Upper lobe of left lung (tissue), 6 donors: ENCODE measurements at regions not wholly inside any gene's neighbourhood (a gene's known extent, or its start where the extent isn't known, plus 50 kb on each side); places are given as distances from the start of the nearest gene placed in this dataset.

ENCODE experiments used
- ATAC-seq, 2 donors: fragments of 200-7000 bp; cut with Tn5 transposase; one replicate each; pipeline ENCODE4 v1.9.1; 2022; ENCODE audit warnings: mild to moderate bottlenecking in 2 of 2, moderate library complexity in 2 of 2; ENCODE audit not compliant: low FRiP score in 2 of 2
- DNase-seq, 2 donors: peaks; one replicate each; pipeline ENCODE4 v3.0.0-alpha.2; 2019 to 2020
- H3K27ac ChIP-seq, 4 donors: fragments of 200-600 bp; sonication (generic); one replicate each; pipeline ENCODE4 v1.5.1; 2016 to 2019
- H3K27me3 ChIP-seq, 4 donors: fragments of 200-600 bp; sonication (generic); one replicate each; pipeline ENCODE4 v1.5.1; 2017 to 2019
- H3K36me3 ChIP-seq, 4 donors: fragments of 200-600 bp; sonication (generic); one replicate each; pipeline ENCODE4 v1.5.1; 2016 to 2019
- H3K4me1 ChIP-seq, 4 donors: fragments of 200-600 bp; sonication (generic); one replicate each; pipeline ENCODE4 v1.5.1; 2018 to 2019
- H3K4me3 ChIP-seq, 4 donors: fragments of 200-600 bp; sonication (generic); one replicate each; pipeline ENCODE4 v1.5.1; 2017 to 2019; ENCODE audit warnings: mild to moderate bottlenecking in 2 of 4, moderate library complexity in 1 of 4
- H3K9me3 ChIP-seq, 4 donors: fragments of 200-600 bp; sonication (generic); one replicate each; pipeline ENCODE4 v1.5.1; 2018 to 2019
- EP300 ChIP-seq, 4 donors: sonication (generic); formaldehyde crosslinking; IDR thresholded peaks; one replicate each; pipeline ENCODE4 v1.5.1; 2017; ENCODE audit warnings: antibody characterized with exemption in 4 of 4, control low read depth in 2 of 4
- POLR2A ChIP-seq, 4 donors: fragments of 450-650 bp; IDR thresholded peaks; one replicate each; pipeline ENCODE4 v1.5.1; 2016 to 2017; ENCODE audit warnings: antibody characterized with exemption in 4 of 4, mild to moderate bottlenecking in 2 of 4
- POLR2AphosphoS5 ChIP-seq, 2 donors: sonication (generic); formaldehyde crosslinking; IDR thresholded peaks; one replicate each; pipeline ENCODE4 v1.5.1; 2017; ENCODE audit warnings: antibody characterized with exemption in 2 of 2
- WGBS, 2 donors: methylation state at CpG; one replicate each; pipeline ENCODE4 v1.1.5; 2017 to 2018; 5-methylcytosine and 5-hydroxymethylcytosine counted together
- TF ChIP-seq, protein P1 (sequence below), 6 experiments: fragments of 450-650 bp in 4 of 6; fragments of 200-600 bp in 2 of 6; sonication (generic) in 2 of 6; IDR thresholded peaks; one replicate each; pipeline ENCODE4 v1.5.1; 2016 to 2019; ENCODE audit warnings: antibody characterized with exemption in 6 of 6
- donor health status: DM: no; HTN: no; CAD: no; lungs with moderate emphysema.
- donor health status: DM: no; HTN: yes; CAD: no; lungs with severe emphysema.

DNA sequence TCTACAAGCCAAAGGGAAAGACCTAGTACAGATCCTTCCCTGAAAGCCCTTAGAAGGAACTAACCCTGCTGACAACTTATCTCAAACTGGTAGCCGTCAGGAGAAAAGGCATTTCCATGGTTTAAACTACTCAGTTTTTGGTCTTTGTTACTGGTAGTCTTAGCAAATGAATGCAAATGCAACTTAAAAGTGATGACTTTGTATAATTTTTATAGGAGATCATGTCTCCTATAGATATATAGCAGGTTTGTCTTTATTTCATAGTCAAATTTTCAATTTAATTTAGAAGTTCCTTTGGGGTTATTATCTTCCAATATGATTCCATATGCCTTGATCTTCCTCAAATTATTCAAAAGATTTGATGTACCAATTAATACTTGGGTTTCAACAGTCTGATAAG is 1173.0 kb upstream of the CNTN5 start:
- no peak for ATAC-seq
- no peak for DNase-seq
- Histone ChIP-seq H3K4me3 (no peak overlapping the region), H3K4me1 (no peaks in the 10 kb centered on the region), H3K9me3 (no peaks in the 10 kb centered on the region), H3K27ac (no peak overlapping the region), H3K36me3 (no peaks in the 10 kb centered on the region), H3K27me3 (no peaks in the 10 kb centered on the region)
- 86 to 94% methylated on average over 1 of the region's 1 CpG for WGBS, 2 donors
- TF ChIP-seq POLR2AphosphoS5 (IDR thresholded peaks at IDR 0.05) (no peak), POLR2A (IDR thresholded peaks at IDR 0.05) (no peak), EP300 (IDR thresholded peaks at IDR 0.05) (no peak)
- TF ChIP-seq, protein P1, sequence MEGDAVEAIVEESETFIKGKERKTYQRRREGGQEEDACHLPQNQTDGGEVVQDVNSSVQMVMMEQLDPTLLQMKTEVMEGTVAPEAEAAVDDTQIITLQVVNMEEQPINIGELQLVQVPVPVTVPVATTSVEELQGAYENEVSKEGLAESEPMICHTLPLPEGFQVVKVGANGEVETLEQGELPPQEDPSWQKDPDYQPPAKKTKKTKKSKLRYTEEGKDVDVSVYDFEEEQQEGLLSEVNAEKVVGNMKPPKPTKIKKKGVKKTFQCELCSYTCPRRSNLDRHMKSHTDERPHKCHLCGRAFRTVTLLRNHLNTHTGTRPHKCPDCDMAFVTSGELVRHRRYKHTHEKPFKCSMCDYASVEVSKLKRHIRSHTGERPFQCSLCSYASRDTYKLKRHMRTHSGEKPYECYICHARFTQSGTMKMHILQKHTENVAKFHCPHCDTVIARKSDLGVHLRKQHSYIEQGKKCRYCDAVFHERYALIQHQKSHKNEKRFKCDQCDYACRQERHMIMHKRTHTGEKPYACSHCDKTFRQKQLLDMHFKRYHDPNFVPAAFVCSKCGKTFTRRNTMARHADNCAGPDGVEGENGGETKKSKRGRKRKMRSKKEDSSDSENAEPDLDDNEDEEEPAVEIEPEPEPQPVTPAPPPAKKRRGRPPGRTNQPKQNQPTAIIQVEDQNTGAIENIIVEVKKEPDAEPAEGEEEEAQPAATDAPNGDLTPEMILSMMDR (IDR thresholded peaks at IDR 0.05) = no peak

DNA sequence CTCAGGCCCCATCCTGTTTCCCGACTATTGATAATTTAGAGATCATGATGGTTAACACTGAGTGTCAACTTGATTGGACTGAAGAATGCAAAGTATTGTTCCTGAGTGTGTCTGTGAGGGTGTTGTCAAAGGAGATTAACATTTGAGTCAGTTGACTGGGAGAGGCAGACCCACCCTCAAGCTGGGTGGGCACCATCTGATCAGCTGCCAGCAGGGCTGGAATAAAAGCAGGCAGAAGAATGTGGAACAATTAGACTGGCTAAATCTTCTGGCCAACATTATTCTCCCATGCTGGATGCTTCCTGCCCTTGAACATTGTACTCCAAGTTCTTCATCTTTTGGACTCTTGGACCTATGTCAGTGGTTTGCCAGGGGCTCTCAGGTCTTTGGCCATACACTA is 1170.0 kb upstream of the CNTN5 start:
- Histone ChIP-seq H3K4me3 (no peak overlapping the region), H3K27me3 (no peaks in the 10 kb centered on the region), H3K4me1 (no peaks in the 10 kb centered on the region), H3K27ac (no peak overlapping the region), H3K9me3 (no peaks in the 10 kb centered on the region), H3K36me3 (no peaks in the 10 kb centered on the region)
- ATAC-seq (no peak), DNase-seq (no peak)
- TF ChIP-seq POLR2A (IDR thresholded peaks at IDR 0.05) (no peak), POLR2AphosphoS5 (IDR thresholded peaks at IDR 0.05) (no peak), EP300 (IDR thresholded peaks at IDR 0.05) (no peak)
- TF ChIP-seq, protein P1 (IDR thresholded peaks at IDR 0.05) = no peak
- WGBS, 2 donors = 43 to 67% methylated on average over 1 of the region's 1 CpG

DNA sequence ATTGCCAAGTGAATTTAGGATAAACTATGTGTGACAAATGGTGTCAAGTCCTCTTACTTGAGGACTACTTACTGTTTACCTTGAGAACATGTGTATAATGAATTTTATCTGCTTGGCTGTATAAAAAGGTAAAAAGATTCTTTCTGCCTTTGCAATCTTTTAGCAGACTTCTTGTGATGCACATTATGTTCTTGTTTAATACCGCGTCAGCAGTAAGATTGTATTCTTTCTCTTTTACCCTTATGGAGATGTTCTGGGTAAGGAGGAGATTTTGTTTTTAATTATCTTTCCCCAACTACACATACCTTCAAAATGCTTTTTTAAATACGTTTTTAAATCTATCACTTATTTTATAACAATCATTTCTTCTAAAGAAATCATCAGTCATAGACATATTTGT is 1166.4 kb upstream of the CNTN5 start:
- no peak for ATAC-seq
- TF ChIP-seq, protein P1 (IDR thresholded peaks at IDR 0.05) = no peak
- TF ChIP-seq POLR2AphosphoS5 (IDR thresholded peaks at IDR 0.05) = no peak
- TF ChIP-seq POLR2A (IDR thresholded peaks at IDR 0.05) = no peak
- TF ChIP-seq EP300 (IDR thresholded peaks at IDR 0.05) = no peak
- H3K36me3 ChIP-seq = no peaks in the 10 kb centered on the region
- WGBS, 2 donors = 78 to 88% methylated on average over 3 of the region's 3 CpGs
- no peak overlapping the region for H3K27ac ChIP-seq
- no peak for DNase-seq
- H3K4me1 ChIP-seq = no peaks in the 10 kb centered on the region
- no peak overlapping the region for H3K4me3 ChIP-seq
- H3K27me3 ChIP-seq = no peaks in the 10 kb centered on the region
- H3K9me3 ChIP-seq = no peaks in the 10 kb centered on the region

DNA sequence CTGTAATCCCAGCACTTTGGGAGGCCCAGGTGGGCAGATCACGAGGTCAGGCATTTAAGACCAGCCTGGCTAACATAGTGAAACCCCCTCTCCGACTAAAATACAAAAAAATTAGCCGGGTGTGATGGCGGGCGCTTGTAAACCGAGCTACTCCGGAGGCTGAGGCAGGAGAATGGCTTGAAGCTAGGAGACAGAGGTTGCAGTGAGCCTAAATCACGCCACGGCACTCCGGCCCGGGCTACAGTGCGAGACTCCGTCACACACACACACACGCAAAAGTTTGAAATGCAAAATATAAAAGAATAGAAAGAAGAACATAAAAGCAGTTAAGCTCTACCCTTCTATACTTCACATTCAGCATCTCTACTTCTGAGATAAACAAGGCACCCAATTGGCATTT is 1165.9 kb upstream of the CNTN5 start:
- TF ChIP-seq, protein P1 (IDR thresholded peaks at IDR 0.05) = no peak
- TF ChIP-seq POLR2AphosphoS5 (IDR thresholded peaks at IDR 0.05) (no peak), EP300 (IDR thresholded peaks at IDR 0.05) (no peak), POLR2A (IDR thresholded peaks at IDR 0.05) (no peak)
- WGBS, 2 donors = 87% methylated on average over 14 of the region's 14 CpGs
- H3K9me3 ChIP-seq = no peaks in the 10 kb centered on the region
- DNase-seq (peak in 1 of 2 donors; percentile 47), ATAC-seq (no peak)
- no peak overlapping the region for H3K4me3 ChIP-seq
- no peaks in the 10 kb centered on the region for H3K27me3 ChIP-seq
- no peak overlapping the region for H3K27ac ChIP-seq
- no peaks in the 10 kb centered on the region for H3K4me1 ChIP-seq
- no peaks in the 10 kb centered on the region for H3K36me3 ChIP-seq

DNA sequence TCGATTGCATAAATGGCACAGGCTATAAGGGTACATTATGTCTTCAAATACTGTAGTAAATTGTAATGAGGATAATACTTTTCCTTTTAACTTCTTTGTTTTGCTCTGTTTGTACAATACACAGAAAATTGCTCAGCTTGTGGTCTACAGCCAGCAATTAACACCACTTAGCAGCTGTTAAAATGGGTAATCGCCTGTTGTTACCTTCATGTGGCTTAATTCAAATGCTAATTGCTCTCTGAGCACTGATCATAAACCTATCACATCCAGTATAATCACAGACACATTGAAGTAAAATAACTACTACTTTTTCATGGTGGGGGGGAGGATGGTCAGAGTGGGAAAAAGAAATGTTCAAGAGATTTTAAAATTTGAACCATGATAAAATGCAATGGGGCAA is 1164.1 kb upstream of the CNTN5 start:
- H3K27ac ChIP-seq = no peak overlapping the region
- no peaks in the 10 kb centered on the region for H3K9me3 ChIP-seq

More for the DNA sequence above, 1164.1 kb upstream of the CNTN5 start:
- Histone ChIP-seq H3K27me3 (no peaks in the 10 kb centered on the region), H3K36me3 (no peaks in the 10 kb centered on the region), H3K4me3 (no peak overlapping the region), H3K4me1 (no peaks in the 10 kb centered on the region)
- ATAC-seq = no peak
- WGBS, 2 donors = 40 to 55% methylated on average over 2 of the region's 2 CpGs
- no peak for DNase-seq
- no peak for TF ChIP-seq POLR2A (IDR thresholded peaks at IDR 0.05)
- TF ChIP-seq POLR2AphosphoS5 (IDR thresholded peaks at IDR 0.05) = no peak
- TF ChIP-seq EP300 (IDR thresholded peaks at IDR 0.05) = no peak
- TF ChIP-seq, protein P1 (IDR thresholded peaks at IDR 0.05) = no peak
